Suprapubic skin (tissue), 4 donors: ENCODE measurements at regions not wholly inside any gene's neighbourhood (a gene's known extent, or its start where the extent isn't known, plus 50 kb on each side); places are given as distances from the start of the nearest gene placed in this dataset.

Source experiments
- DNase-seq, 2 donors: peaks; one replicate each; pipeline ENCODE4 v3.0.0-alpha.2; 2019; ENCODE audit warnings: low spot score in 2 of 2
- H3K27ac ChIP-seq: fragments of 200-600 bp; sonication (generic); one replicate; pipeline ENCODE4 v1.5.1; 2019
- H3K27me3 ChIP-seq: fragments of 200-600 bp; sonication (generic); one replicate; pipeline ENCODE4 v1.5.1; 2019
- H3K36me3 ChIP-seq: fragments of 200-600 bp; sonication (generic); one replicate; pipeline ENCODE4 v1.5.1; 2019
- H3K4me1 ChIP-seq: fragments of 200-600 bp; sonication (generic); one replicate; pipeline ENCODE4 v1.5.1; 2019
- H3K4me3 ChIP-seq: fragments of 200-600 bp; sonication (generic); one replicate; pipeline ENCODE4 v1.5.1; 2019; ENCODE audit warnings: mild to moderate bottlenecking
- H3K9me3 ChIP-seq: fragments of 200-600 bp; sonication (generic); one replicate; pipeline ENCODE4 v1.5.1; 2019
- CTCF ChIP-seq, 2 donors: fragments of 200-600 bp in 1 of 2; fragments of 450-650 bp in 1 of 2; sonication (generic) in 1 of 2; IDR thresholded peaks; one replicate each; pipeline ENCODE4 v1.5.1; 2016 to 2019; ENCODE audit warnings: antibody characterized with exemption in 2 of 2, mild to moderate bottlenecking in 1 of 2, moderate library complexity in 1 of 2
- EP300 ChIP-seq: sonication (generic); formaldehyde crosslinking; IDR thresholded peaks from one replicate; pipeline ENCODE4 v1.6.1; 2017; ENCODE audit warnings: antibody characterized with exemption
- POLR2A ChIP-seq, 2 donors: fragments of 450-650 bp; IDR thresholded peaks; one replicate each; pipeline ENCODE4 v1.6.1; 2017; ENCODE audit warnings: antibody characterized with exemption in 2 of 2, mild to moderate bottlenecking in 2 of 2, moderate library complexity in 2 of 2
- POLR2AphosphoS5 ChIP-seq, 3 donors: sonication (generic); formaldehyde crosslinking; IDR thresholded peaks; one replicate each; pipeline ENCODE4 v1.6.1; 2017; ENCODE audit warnings: antibody characterized with exemption in 3 of 3
- WGBS: methylation state at CpG from one replicate; pipeline ENCODE4 v1.1.5; 2018; 5-methylcytosine and 5-hydroxymethylcytosine counted together

GRCh38 chr4:114277690-114278089 lies 298.2 kb upstream of the ARSJ start:
- TF ChIP-seq EP300 (no peak), POLR2A (IDR thresholded peaks at IDR 0.05) (no peak), CTCF (IDR thresholded peaks at IDR 0.05) (no peak), POLR2AphosphoS5 (IDR thresholded peaks at IDR 0.05) (no peak)
- Histone ChIP-seq H3K36me3 (no peaks in the 10 kb centered on the region), H3K4me1 (no peaks in the 10 kb centered on the region), H3K27ac (no peak overlapping the region), H3K4me3 (no peak overlapping the region), H3K9me3 (no peaks in the 10 kb centered on the region), H3K27me3 (no peaks in the 10 kb centered on the region)
- DNase-seq = no peak
- 76% methylated on average over 2 of the region's 2 CpGs for WGBS

GRCh38 chr4:114279066-114279465 lies 299.6 kb upstream of the ARSJ start:
- WGBS = 77% methylated on average over 2 of the region's 2 CpGs
- Histone ChIP-seq H3K4me3 (no peak overlapping the region), H3K27me3 (no peaks in the 10 kb centered on the region)

GRCh38 chr4:114279711-114280110 lies 300.3 kb upstream of the ARSJ start:
- no peaks in the 10 kb centered on the region for H3K36me3 ChIP-seq
- no peak for DNase-seq
- TF ChIP-seq POLR2AphosphoS5 (IDR thresholded peaks at IDR 0.05) = no peak
- no peak for TF ChIP-seq POLR2A (IDR thresholded peaks at IDR 0.05)
- TF ChIP-seq CTCF (IDR thresholded peaks at IDR 0.05) = no peak
- TF ChIP-seq EP300 = no peak
- H3K27me3 ChIP-seq = no peaks in the 10 kb centered on the region
- H3K4me3 ChIP-seq = no peak overlapping the region
- no peak overlapping the region for H3K27ac ChIP-seq
- 77% methylated on average over 3 of the region's 3 CpGs for WGBS
- H3K4me1 ChIP-seq = no peaks in the 10 kb centered on the region
- no peaks in the 10 kb centered on the region for H3K9me3 ChIP-seq

More at GRCh38 chr4:114279066-114279465, 299.6 kb upstream of the ARSJ start:
- Histone ChIP-seq H3K4me1 (no peaks in the 10 kb centered on the region), H3K9me3 (no peaks in the 10 kb centered on the region), H3K27ac (no peak overlapping the region), H3K36me3 (no peaks in the 10 kb centered on the region)
- no peak for DNase-seq
- TF ChIP-seq CTCF (IDR thresholded peaks at IDR 0.05) (no peak), POLR2A (IDR thresholded peaks at IDR 0.05) (no peak), POLR2AphosphoS5 (IDR thresholded peaks at IDR 0.05) (no peak), EP300 (no peak)

- Histone ChIP-seq H3K9me3 (no peaks in the 10 kb centered on the region), H3K4me1 (no peaks in the 10 kb centered on the region), H3K4me3 (no peak overlapping the region), H3K27ac (no peak overlapping the region), H3K27me3 (no peaks in the 10 kb centered on the region), H3K36me3 (no peaks in the 10 kb centered on the region)
- TF ChIP-seq EP300 = no peak
- no peak for TF ChIP-seq CTCF (IDR thresholded peaks at IDR 0.05)
- TF ChIP-seq POLR2A (IDR thresholded peaks at IDR 0.05) = no peak
- TF ChIP-seq POLR2AphosphoS5 (IDR thresholded peaks at IDR 0.05) = no peak
- DNase-seq = no peak
Measured at GRCh38 chr4:114280645-114281044, 301.2 kb upstream of the ARSJ start.

GRCh38 chr4:114281164-114281960 lies 301.9 kb upstream of the ARSJ start:
- no peaks in the 10 kb centered on the region for H3K4me1 ChIP-seq
- H3K27ac ChIP-seq = no peak overlapping the region
- H3K36me3 ChIP-seq = no peaks in the 10 kb centered on the region
- TF ChIP-seq POLR2A (IDR thresholded peaks at IDR 0.05) (no peak), CTCF (IDR thresholded peaks at IDR 0.05) (no peak), POLR2AphosphoS5 (IDR thresholded peaks at IDR 0.05) (no peak), EP300 (no peak)
- H3K4me3 ChIP-seq = no peak overlapping the region
- H3K9me3 ChIP-seq = no peaks in the 10 kb centered on the region
- no peaks in the 10 kb centered on the region for H3K27me3 ChIP-seq
- DNase-seq = no peak
- WGBS = 77% methylated on average over 6 of the region's 6 CpGs
